GM23338 (cell line): ENCODE measurements at regions not wholly inside any gene's neighbourhood (a gene's known extent, or its start where the extent isn't known, plus 50 kb on each side); places are given as distances from the start of the nearest gene placed in this dataset.

Experiments
- ATAC-seq: fragments of 200-7000 bp; cut with Tn5 transposase; 3 replicates; pipeline ENCODE4 v1.9.1; 2020
- DNase-seq: peaks from one replicate; pipeline ENCODE4 v3.0.0-alpha.2; 2015; ENCODE audit warnings: low spot score
- H2AFZ ChIP-seq: fragments of 200-600 bp; sonication (generic); 2 replicates; pipeline ENCODE4 v1.8.0; 2016; ENCODE audit warnings: antibody characterized with exemption, mild to moderate bottlenecking, moderate library complexity
- H3F3A ChIP-seq: fragments of 200-600 bp; sonication (generic); replicated peaks from 2 replicates; pipeline ENCODE4 v1.8.0; 2017; ENCODE audit warnings: antibody characterized with exemption, mixed run types, low read depth
- H3K27ac ChIP-seq: fragments of 200-600 bp; sonication (generic); 2 replicates; pipeline ENCODE4 v1.6.1; 2016; ENCODE audit warnings: low read depth
- H3K27me3 ChIP-seq: fragments of 200-600 bp; sonication (generic); 2 replicates; pipeline ENCODE4 v1.8.0; 2016; ENCODE audit warnings: mild to moderate bottlenecking, mixed run types, moderate library complexity; ENCODE audit not compliant: insufficient read depth
- H3K36me3 ChIP-seq: fragments of 200-600 bp; sonication (generic); 2 replicates; pipeline ENCODE4 v1.8.0; 2016; ENCODE audit warnings: mild to moderate bottlenecking; ENCODE audit not compliant: insufficient read depth
- H3K4me1 ChIP-seq: fragments of 200-600 bp; sonication (generic); 2 replicates; pipeline ENCODE4 v1.8.0; 2016; ENCODE audit warnings: mild to moderate bottlenecking, moderate library complexity; ENCODE audit not compliant: insufficient read depth
- H3K4me2 ChIP-seq: fragments of 200-600 bp; sonication (generic); 2 replicates; pipeline ENCODE4 v1.7.1; 2017; ENCODE audit warnings: mixed run types
- H3K4me3 ChIP-seq: fragments of 200-600 bp; sonication (generic); 2 replicates; pipeline ENCODE4 v1.6.1; 2016; ENCODE audit warnings: mixed run types
- H3K79me2 ChIP-seq: fragments of 200-600 bp; sonication (generic); replicated peaks from 2 replicates; pipeline ENCODE4 v1.8.0; 2017; ENCODE audit warnings: mild to moderate bottlenecking; ENCODE audit not compliant: insufficient read depth
- H3K9me2 ChIP-seq: fragments of 200-600 bp; sonication (generic); 2 replicates; pipeline ENCODE4 v1.8.0; 2017; ENCODE audit not compliant: insufficient read depth
- H4K20me1 ChIP-seq: fragments of 200-600 bp; sonication (generic); replicated peaks from 2 replicates; pipeline ENCODE4 v1.8.0; 2017; ENCODE audit warnings: mild to moderate bottlenecking; ENCODE audit not compliant: insufficient read depth
- H3K27ac Mint-ChIP-seq: 2 replicates; pipeline ENCODE4 v1.8.0; 2020; ENCODE audit warnings: inconsistent platforms, mild to moderate bottlenecking, moderate library complexity, mixed read lengths
- H3K27me3 Mint-ChIP-seq: 3 replicates; pipeline ENCODE4 v1.8.0; 2022; ENCODE audit warnings: low read depth, mild to moderate bottlenecking, moderate library complexity, mixed read lengths, inconsistent platforms; ENCODE audit not compliant: insufficient read depth, poor library complexity
- H3K36me3 Mint-ChIP-seq: 3 replicates; pipeline ENCODE4 v1.8.0; 2021; ENCODE audit warnings: low read depth, mild to moderate bottlenecking, inconsistent platforms, moderate library complexity, mixed read lengths
- H3K4me1 Mint-ChIP-seq: 3 replicates; pipeline ENCODE4 v1.8.0; 2020; ENCODE audit warnings: mild to moderate bottlenecking, inconsistent platforms, mixed read lengths
- H3K4me3 Mint-ChIP-seq: 3 replicates; pipeline ENCODE4 v1.8.0; 2021; ENCODE audit warnings: moderate library complexity, mild to moderate bottlenecking, inconsistent platforms, mixed read lengths
- H3K9me3 Mint-ChIP-seq: 3 replicates; pipeline ENCODE4 v1.8.0; 2020; ENCODE audit warnings: moderate library complexity, mild to moderate bottlenecking, inconsistent platforms, mixed read lengths
- CREB1 ChIP-seq: fragments of 250-450 bp; sonication (Bioruptor Pico); IDR thresholded peaks from 2 replicates; pipeline ENCODE4 v1.5.0; 2020; ENCODE audit warnings: low read depth, mild to moderate bottlenecking, moderate library complexity
- CTCF ChIP-seq, 2 experiments: fragments of 200-600 bp in 1 of 2; sonication (generic) in 1 of 2; conservative IDR thresholded peaks; 2 replicates each; pipeline versions ENCODE4 v1.5.1 to v1.6.1; 2016 to 2017; ENCODE audit warnings: antibody characterized with exemption in 2 of 2, low read depth in 2 of 2, mild to moderate bottlenecking in 2 of 2, moderate library complexity in 1 of 2
- EZH2 ChIP-seq: fragments of 200-600 bp; sonication (generic); IDR thresholded peaks from one replicate; pipeline ENCODE4 v1.8.0; 2017; ENCODE audit warnings: antibody characterized with exemption, mild to moderate bottlenecking, low read depth; ENCODE audit not compliant: unreplicated experiment
- EZH2phosphoT487 ChIP-seq: fragments of 200-600 bp; sonication (generic); IDR thresholded peaks from one replicate; pipeline ENCODE4 v1.8.1; 2018; ENCODE audit warnings: antibody characterized with exemption; ENCODE audit not compliant: unreplicated experiment
- JUNB ChIP-seq: IDR thresholded peaks from one replicate; pipeline ENCODE4 v1.6.1; 2016; ENCODE audit warnings: antibody characterized with exemption; ENCODE audit not compliant: unreplicated experiment
- NANOG ChIP-seq: IDR thresholded peaks from 2 replicates; pipeline ENCODE4 v1.6.1; 2016; ENCODE audit warnings: antibody characterized with exemption, borderline replicate concordance
- POLR2AphosphoS5 ChIP-seq: IDR thresholded peaks from 2 replicates; pipeline ENCODE4 v1.6.1; 2016; ENCODE audit warnings: antibody characterized with exemption, low read depth
- REST ChIP-seq: IDR thresholded peaks from one replicate; pipeline ENCODE4 v1.6.1; 2018; ENCODE audit warnings: antibody characterized with exemption; ENCODE audit not compliant: unreplicated experiment
- STAT1 ChIP-seq: IDR thresholded peaks from one replicate; pipeline ENCODE4 v1.6.1; 2016; ENCODE audit warnings: antibody characterized with exemption; ENCODE audit not compliant: unreplicated experiment
- ZNF114 ChIP-seq: fragments of 250-450 bp; sonication (Bioruptor Pico); IDR thresholded peaks from 2 replicates; pipeline ENCODE4 v1.5.0; 2020; ENCODE audit warnings: mild to moderate bottlenecking, moderate library complexity
- ZNF331 ChIP-seq: fragments of 250-450 bp; sonication (Bioruptor Pico); IDR thresholded peaks from 2 replicates; pipeline ENCODE4 v1.5.0; 2020; ENCODE audit warnings: low read depth, mild to moderate bottlenecking, moderate library complexity

GRCh38 chr2:163175294-163175693 lies 336.7 kb upstream of the KCNH7 start:
- no peaks in the 10 kb centered on the region for H3K36me3 ChIP-seq
- H3K27me3 ChIP-seq = peaks cover 39% of the 10 kb centered on the region
- no peak overlapping the region for H3K4me3 Mint-ChIP-seq
- no peaks in the 10 kb centered on the region for H3F3A ChIP-seq
- no peaks in the 10 kb centered on the region for H3K36me3 Mint-ChIP-seq
- TF ChIP-seq ZNF331 (CRISPR knock-in tag) = no peak
- TF ChIP-seq CTCF (conservative IDR thresholded peaks at IDR 0.05; ENCODE audit: low read depth in 2 of 2) = no peak
- TF ChIP-seq JUNB = no peak
- TF ChIP-seq POLR2AphosphoS5 = no peak
- TF ChIP-seq STAT1 = no peak
- no peak for TF ChIP-seq NANOG
- no peak for TF ChIP-seq EZH2
- no peak for TF ChIP-seq CREB1
- no peak for TF ChIP-seq REST
- TF ChIP-seq ZNF114 (CRISPR knock-in tag) = no peak
- TF ChIP-seq EZH2phosphoT487 = no peak
- no peaks in the 10 kb centered on the region for H3K9me3 Mint-ChIP-seq
- H3K4me3 ChIP-seq = no peak overlapping the region
- no peak for DNase-seq
- no peaks in the 10 kb centered on the region for H3K9me2 ChIP-seq
- no peaks in the 10 kb centered on the region for H3K4me1 ChIP-seq
- H3K79me2 ChIP-seq = no peaks in the 10 kb centered on the region
- no peaks in the 10 kb centered on the region for H4K20me1 ChIP-seq
- no peak overlapping the region for H2AFZ ChIP-seq
- H3K27ac Mint-ChIP-seq = no peak overlapping the region
- peaks cover 17% of the 10 kb centered on the region for H3K27me3 Mint-ChIP-seq
- peaks cover 2% of the 10 kb centered on the region; the same call in 1 of the 3 replicates for H3K4me1 Mint-ChIP-seq
- no peak overlapping the region for H3K4me2 ChIP-seq
- ATAC-seq = no peak
- no peak overlapping the region for H3K27ac ChIP-seq

GRCh38 chr2:163173591-163173990 lies 335.0 kb upstream of the KCNH7 start:
- Mint-ChIP-seq H3K4me3 (no peak overlapping the region), H3K9me3 (no peaks in the 10 kb centered on the region), H3K4me1 (peaks cover 2% of the 10 kb centered on the region; the same call in 1 of the 3 replicates), H3K27ac (no peak overlapping the region), H3K27me3 (peaks cover 17% of the 10 kb centered on the region), H3K36me3 (no peaks in the 10 kb centered on the region)
- Histone ChIP-seq H3K4me3 (no peak overlapping the region), H3K27me3 (peaks cover 42% of the 10 kb centered on the region), H2AFZ (no peak overlapping the region), H3K27ac (no peak overlapping the region), H3F3A (no peaks in the 10 kb centered on the region), H3K79me2 (no peaks in the 10 kb centered on the region), H3K4me2 (no peak overlapping the region), H3K4me1 (no peaks in the 10 kb centered on the region), H4K20me1 (no peaks in the 10 kb centered on the region), H3K36me3 (no peaks in the 10 kb centered on the region), H3K9me2 (no peaks in the 10 kb centered on the region)
- no peak for DNase-seq
- ATAC-seq = no peak
- TF ChIP-seq POLR2AphosphoS5 = no peak
- no peak for TF ChIP-seq REST
